CD4-positive, alpha-beta T cell treated with Interleukin-17A for 1 hour (primary cell): ENCODE measurements at regions not wholly inside any gene's neighbourhood (a gene's known extent, or its start where the extent isn't known, plus 50 kb on each side); places are given as distances from the start of the nearest gene placed in this dataset.

Experiments
- DNase-seq: peaks from one replicate; pipeline ENCODE4 v3.0.0-alpha.2; 2020

DNA sequence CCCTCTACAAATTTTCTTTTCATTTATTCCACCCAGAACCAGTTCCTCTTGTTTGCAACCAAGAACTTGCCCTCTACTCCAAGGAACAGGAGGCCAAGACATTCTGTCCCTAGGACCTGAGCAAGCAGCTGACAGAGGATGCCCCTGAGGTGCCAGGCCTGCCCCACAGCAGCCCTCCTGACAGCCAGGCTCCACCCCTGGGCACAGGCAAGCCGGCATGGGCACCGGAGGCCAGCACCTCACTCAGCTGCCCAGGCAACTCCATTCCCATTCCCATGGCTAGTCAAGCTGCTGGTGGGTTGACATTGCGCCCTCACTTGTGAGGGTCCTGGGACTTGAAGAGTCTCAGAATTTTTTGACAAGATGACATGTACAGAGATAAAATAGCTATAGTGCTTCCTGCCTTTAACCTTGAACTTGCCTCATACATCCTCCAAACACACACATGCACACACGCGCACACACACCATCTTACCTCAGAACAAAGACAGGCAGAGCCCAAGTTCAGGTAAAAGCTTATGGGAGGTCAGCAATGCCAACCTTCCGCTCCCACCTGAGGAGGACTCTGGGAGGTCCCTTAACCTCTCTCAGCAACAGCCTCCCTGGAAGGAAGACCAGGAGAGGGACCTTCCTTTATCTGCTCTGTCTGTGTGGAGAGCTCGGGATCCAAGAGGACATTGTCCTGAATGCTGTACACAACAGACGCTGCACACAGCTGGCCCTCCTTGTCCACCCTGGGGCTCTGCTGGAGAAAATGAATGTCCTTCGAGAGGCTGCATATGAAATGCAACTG lies 620.9 kb upstream of the CADM1 start:
- DNase-seq: no peak

DNA sequence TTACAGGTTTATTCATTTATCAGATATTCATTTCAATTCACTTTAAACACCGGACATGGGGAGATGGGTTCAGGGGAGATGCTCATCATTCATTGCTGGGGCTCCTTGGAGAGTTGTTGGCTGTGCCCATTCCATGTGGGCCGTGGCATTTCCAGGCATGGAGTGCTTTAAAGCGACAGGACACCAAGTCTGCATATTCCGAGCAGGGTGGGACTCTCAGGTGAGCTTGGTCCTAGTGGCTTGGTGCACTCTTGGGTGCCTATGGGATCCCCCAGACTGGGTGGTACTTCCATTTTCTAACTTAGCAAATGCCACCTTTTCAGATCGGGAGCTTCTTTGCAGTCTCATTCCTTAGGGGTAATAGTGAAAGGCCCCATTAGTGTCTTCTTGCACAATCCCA lies 619.5 kb upstream of the CADM1 start:
- DNase-seq: no peak

DNA sequence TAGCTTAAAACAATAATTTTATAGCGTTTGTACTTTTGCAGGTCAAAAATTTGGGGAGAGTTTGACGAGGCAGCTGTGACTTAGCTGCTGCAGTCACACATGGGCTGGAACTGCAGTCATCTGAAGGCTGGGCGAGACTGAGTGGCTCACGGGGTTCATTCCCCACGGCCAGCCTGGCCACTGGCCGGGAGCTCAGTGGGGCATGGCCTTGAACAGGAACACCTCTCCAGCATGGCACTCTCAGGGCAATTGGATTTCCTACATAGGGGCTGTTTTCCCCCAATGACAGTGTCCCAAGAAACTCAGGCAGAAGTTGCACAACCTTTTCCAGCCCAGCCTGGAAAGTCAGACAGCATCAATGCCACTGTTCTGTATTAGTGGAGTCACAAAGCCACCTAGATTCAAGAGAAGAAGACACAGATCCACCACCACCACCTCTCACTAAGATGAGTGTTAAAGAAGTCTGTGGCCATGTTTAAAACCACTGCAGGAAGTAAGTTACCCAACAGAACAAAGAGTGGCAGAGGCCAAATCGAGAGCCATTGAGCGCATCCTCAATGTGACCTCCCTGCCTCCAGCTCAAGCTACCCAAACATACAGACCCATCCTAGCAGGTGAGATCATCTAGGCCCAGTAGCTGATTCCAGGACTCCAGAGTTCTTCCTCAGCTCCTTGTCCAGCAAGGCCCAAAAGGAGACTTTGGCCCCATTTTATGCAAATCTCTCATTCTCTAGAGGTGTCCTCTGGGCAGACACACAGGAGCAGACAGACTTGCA lies 618.7 kb upstream of the CADM1 start:
- DNase-seq: no peak

DNA sequence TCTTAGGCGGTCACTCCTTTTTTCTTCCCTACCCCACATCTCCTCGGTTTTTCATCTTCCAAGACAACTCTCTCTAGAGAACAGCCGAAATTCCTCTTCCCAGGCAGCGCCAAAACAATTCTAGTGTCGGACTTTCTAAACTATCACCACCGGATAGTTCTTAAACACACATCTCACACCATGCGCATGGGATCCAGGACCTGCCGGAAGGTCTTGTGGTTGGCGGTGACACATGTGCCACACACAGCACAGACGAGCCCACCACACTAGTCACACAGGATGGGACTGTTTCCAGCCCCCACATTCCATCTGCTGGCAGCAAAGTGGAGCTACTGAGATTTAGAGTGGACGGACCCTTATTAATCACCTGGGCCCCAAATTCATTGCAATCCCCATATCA lies 614.9 kb upstream of the CADM1 start:
- no peak for DNase-seq

DNA sequence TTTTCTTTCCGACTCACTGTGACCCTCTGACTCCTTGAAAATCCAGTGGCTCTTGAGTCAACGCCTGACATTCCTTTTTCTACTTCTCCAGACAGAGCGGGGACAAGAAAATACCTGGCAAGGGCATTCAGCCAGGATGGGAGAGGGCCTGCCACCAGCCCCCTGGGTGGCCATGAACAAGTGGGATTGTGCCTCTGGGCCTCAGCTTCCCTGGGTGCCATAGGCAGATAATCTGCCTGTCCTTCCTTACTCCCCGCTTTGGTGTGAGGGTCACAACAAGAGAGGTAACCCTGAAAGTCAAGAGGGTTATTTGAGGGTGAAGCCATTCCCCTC lies 613.9 kb upstream of the CADM1 start:
- no peak for DNase-seq

DNA sequence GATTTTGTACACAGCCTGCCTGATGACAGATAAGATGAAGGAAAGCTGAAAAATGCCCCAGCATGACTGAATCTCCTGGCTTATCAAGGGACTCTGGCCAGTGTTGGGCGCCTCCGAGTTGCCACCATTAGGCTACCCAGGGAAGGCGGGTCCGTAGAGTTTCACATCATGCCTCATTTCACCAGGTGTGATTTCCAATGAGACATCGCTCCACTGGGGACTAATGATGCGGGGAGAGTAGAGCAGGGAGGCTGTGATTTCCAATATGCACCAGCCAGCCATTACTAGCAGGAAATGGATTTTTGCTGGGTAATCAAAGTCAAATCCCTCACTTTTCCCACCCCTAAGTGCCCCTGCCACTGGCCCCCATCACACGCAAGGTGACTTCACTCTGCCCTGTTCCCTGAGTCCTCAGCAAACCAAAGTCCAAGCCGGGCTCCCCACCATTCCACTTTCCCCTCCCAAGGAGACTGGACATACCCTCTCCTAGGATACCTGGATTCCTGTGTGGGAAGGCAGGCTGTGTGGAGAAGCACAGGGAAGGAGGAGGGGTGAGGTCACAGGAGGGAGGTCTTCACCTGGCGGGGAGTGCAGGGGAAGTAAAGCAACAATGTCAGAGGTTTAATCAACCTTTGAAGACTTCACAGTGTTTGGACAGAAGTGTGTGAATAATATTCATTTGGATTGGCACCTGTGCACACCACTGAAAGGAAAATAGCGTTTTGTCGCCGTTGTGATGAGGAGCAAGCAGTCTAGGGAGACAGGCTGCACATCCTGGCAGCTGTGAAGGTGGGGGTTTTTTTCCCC lies 613.3 kb upstream of the CADM1 start:
- DNase-seq: no peak

DNA sequence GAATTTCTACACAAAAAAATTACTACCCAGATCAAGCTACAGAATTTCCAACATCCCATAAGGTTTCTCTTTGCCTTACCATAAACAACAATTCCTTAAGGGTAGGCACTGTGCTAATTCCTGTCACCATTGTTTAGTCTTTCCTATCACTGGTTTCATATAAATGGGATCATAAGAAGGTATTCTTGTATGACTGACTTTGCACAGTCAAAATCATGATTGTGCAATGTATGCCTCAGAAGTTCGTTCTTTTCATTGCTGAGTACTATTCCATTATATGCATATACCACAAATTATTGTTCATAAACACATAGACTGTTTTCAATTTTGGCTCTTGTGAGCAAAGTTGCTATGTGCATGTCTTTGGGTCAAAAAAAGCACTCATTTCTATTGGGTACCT lies 611.6 kb upstream of the CADM1 start:
- DNase-seq: no peak

DNA sequence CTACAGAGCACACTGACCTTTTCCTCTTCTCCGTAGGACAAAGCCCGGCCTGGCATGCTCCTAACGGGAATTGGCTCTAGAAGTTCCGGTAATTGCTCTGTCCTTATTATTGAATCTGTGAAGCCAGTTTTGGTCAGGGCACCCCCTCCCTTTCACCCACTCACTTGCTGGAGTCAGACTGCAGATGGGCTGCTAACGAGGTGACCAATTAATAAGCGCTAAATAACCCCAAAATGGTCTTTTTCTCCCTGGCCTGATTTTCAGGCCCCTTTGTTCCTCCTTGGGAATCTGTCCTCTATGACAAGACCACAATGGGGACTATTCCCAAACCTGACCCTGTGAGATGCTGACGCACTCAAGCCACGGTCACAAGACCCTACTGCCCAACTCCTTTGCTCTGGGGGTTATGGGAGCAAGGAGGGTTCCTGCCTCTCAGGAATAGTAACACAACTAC lies 610.0 kb upstream of the CADM1 start:
- DNase-seq: no peak

DNA sequence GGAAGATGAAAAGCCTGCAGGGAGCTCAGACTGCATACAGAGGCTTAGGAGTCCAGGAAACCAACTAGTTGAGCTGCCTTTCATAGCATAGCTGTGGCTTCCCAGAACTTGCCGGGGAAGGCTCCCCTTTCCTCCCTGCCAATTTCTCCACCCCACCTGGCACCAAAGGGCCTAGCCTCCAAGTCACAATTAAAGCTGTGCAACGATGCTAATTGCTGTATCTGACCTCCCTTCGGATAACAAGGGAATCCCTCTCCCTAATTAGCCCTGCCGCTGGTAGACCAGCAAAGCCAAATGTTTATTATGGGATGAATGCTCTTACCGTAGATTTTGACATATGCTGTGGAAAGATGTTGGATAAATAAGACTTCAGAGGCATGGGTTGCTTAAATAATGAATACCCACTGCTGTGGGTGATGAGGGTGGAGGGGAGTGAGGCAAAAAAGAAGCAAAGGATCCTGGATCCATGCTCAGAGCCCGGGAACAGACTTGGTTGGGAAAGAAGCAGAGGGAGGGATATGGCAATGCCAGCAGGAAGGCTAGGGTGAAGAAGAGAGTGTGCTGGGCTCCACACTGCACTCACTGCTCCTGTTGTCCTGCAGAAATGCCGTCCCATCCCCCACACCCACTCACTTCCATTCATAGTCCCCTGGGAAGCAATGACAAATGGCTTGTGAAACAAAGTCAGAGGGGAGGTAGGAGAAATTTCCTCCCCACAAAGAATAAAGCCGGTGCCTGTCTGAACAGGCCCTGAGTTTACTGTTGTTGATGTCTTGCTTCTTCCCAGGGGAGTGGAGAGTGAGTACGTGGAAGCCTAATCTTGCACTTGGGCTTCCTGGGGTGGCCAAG lies 608.1 kb upstream of the CADM1 start:
- no peak for DNase-seq

DNA sequence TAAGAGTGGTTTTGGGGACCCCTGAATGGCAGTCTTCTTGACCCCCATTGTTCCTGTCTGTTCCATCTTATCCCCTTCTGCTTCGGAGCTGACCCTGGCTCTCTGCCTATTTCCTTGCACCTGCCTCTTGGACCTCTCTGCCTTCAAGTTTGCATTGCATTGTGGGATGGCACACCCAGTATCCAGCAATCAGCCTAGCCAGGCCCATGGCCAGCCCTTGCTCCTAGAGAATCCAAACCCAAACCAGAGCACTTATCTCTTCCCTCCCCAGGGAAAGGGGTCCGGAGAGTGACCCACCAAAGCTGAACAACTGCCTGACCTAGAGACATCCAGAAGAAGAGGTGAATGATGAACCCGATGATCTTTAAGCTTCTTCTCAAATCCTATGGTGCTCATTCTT lies 607.3 kb upstream of the CADM1 start:
- no peak for DNase-seq

DNA sequence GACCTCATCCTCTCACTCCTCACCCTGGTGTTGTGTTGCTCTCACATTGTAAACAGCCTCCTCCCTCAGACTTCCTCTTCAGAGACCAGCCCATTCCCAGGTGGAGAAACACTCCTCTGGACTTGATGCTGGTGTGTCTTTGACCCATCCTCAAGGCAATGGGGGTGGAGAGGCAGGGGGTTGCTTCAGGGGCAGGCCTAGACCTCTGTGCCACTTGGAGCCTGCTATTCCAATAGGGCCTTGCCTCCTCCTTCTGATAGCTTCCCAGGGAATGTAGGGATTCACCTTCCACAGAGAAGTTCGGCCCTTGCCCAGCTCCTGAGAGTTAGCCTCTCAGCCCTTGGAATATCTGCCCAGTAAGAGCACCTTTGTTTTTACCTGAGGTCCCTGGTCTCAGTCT lies 606.6 kb upstream of the CADM1 start:
- DNase-seq: no peak

DNA sequence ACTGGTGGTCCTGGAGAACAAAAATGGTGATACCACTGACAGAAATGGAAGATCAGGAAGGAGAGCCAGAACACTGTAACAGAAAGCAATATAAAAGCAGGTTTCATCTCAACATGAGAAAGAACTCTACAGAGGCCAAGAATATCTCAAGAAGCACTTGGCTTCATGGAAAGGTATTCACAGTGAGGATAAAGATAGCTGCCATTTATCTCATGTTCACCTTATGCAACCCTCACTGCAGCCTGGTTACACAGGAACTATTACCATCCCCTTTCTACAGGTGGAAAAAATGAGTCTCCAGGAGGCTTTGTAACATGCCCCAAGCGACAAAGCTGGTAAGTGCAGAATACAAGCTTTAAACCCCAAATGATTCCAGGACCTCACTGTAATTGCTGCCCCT lies 606.1 kb upstream of the CADM1 start:
- DNase-seq: no peak

DNA sequence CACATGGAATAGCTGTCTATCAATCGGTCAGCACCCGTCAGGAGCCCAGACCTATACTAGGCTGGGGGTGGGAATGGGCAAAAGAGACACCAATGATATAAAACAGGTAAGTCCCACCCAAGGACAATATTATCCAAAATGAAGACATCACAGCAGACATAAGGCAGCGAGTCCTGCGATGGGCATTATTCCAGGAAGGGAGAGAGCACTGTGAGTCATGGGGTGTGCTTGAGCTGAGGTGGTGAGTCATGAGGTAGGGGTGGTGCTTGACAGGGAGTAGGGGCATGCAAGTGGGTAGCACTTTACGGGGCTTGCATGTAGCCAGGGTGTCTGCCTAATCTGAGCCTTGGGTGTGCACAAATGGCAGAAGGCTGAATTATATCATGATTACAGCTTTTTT lies 605.0 kb upstream of the CADM1 start:
- DNase-seq: no peak

DNA sequence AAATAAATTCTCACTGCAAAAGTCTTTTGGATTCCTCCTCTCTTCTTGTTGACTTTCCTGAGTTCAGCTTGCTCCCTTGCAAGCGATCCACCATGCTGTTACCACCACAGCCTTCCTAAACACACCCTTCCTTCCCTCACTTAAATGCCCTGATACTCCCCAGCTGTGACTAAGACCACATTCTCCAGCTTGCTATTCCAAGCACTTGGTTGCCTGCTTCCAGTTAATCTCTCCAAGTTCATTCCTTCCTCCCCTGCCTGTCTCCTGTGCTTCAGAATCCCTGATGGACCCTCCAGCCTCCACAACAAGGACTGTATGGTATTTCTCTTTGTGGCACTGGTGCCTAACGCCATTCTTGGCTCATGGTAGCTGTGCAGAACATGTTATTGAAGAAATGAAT lies 603.9 kb upstream of the CADM1 start:
- DNase-seq: no peak

DNA sequence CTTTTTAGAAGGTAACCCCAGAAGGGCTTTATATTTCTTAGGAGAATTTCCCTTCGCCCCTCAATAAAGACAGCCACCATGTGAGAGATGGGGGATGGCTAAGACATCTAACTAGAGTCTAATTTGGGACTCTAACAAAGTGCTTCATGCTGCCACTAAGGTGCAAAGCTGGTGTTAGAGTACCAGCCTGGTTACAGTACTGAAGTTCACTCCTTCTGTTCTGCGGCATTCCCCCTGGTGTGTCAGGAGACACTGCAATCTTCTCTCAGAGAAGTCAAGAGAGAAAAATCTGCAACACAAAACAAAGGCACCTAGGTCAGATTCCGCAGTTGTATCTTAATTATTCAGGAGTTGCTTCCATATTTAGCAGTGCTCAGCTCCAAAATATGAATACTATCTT lies 603.0 kb upstream of the CADM1 start:
- DNase-seq: no peak

DNA sequence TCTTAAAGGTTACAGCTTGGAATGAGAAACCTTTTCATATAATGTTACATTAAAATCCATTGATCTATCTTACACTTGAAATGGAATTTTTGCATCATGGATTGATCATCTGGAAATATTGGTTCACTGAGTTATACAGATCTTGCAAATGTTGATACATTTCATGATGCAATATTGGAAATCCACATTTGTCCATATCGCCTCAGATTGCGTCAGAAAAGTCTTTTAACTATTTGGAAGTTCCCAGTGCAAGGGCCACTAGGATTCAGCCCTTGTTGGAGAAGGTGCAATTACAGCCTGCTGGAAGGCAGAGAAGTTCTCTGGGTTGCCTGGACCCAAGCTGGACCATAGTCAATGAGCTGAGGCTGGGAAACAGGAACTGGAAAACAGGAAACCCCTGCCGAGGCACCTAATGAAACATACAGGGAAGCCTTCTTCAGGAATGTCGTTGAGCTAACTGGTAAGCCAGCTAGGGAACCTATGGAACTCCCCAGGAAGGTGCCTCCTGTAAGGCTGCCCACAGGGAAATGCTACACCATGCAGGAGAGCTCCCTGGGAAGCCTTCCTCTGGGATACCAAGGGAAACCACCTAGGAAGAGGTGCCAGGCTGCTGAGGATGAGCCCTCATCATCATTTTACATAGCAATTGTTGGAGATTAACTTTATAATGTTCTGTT lies 600.4 kb upstream of the CADM1 start:
- DNase-seq: no peak

DNA sequence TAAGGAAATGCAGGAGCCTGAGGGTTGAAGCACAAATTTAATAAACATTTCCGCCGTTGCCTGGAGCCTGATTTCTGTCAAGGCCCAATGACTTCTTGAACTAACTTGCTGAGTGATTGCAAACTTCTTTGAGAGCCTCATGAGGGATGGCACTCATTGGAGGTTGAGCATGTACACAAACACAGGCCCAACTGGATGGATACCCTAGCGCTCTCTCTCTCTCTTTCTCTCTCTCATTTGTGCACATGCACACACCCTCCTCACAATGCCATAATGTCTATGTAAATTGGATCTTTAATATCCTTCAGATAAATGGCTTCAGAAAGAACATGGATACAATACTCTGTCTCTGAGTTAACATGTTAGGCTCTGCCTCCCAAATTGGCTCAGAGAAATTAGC lies 597.7 kb upstream of the CADM1 start:
- DNase-seq: no peak

DNA sequence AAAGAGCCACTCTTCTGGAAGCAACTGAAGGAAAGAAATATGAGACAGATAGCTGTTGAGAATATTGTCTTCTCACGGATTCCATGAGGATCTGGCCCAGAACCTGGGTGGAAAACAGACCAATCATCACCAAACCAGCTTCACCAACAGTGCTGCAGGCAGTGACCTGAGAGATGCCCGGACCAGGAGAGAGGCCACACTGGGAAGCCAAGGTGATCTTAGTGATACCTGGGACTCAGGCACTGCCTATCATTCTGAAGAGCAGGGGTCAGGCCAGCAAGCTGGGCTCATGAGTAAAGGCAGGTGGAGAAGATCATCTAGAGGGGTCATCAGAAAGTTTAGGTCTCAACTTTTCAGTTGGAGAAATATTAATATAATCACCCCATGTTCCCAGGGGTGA lies 595.8 kb upstream of the CADM1 start:
- DNase-seq: no peak

DNA sequence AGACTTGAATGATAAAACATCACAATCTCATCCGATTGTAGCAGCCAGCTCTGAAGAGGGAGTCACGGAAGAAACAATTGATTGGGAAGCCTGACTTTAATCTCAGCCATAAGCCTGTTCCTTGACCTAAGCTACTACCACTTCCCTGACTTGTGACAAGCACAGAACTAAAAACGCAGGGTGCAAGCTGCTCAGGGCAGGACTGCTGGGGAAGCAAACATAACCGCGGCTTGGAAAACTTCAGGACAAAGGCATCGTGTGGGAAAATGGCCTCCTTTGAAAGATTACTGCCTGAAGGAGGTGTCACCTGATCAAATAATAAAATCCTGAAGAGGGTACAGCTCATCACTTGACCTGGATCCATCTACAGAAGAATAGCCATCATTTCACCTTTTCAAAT lies 595.3 kb upstream of the CADM1 start:
- no peak for DNase-seq

DNA sequence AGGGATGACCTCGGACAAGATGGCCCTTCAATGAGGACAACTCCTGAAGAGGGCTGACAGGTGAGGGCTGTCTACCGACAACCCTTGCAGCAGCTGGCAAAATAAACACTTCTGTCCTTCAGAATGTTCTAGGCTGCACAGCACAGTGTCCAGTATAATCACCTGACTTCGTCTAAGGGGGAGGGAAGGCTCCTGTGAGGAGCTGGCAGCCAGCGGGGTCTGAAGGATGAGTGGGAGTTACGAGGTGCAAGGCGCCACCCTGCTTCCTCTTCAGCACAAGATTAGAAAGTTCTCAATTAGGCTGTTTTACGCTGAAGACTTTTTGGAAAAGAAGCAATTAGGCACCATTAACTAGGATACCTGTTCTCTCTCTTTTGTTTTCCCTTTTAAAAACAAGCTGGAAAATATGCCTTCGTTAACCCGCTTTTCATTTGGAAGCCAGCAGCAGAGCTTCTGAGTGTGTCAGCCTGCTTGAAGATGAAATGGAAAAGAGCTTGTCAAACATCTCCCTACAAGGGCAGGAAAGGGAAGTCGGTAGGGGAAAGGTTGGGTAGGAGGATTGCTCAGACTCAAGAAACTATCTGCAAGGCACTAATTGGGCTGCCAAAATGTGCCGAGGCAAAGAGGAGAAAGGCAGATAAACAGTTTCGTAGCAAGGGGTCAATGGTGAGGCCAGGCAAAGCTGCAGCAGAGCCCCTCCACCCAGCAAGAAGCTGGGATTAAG lies 592.2 kb upstream of the CADM1 start:
- no peak for DNase-seq

DNA sequence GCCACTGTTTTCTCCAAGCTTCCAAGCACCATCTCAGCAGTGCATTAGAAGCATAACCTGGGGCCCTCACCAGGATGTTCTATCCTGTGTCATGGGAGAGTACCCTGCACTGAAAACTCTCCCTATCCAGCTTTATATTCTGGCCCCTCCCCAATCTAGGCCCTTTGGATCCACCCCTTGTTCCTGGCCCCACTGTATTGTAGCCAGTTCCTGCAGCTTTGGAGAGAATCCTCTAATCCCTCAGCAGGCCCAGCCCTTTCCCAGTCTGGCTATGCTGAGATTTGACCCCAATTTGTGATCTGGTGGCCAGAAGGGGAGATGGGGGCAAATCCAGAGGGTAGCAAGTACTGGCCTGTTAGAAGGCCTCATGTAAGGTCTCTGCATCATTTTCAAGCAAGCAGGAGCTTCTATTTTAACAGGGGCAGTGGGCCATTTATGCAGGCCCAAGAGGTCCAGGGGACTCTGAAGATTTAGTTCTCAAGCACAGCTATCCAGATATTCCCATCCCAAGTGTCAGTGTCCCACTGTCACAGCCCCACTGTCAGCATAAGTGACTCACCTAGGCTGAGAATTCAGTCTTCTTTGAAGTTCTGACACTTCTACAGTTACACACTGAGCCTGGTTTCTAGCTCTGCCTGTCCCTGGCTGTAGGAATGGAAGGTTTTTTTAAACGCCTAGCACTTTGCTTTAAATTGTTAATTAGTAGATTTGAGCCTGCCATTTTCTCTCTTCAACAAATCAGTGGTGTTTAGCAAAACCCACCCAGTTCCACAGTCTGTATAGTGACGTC lies 589.5 kb upstream of the CADM1 start:
- no peak for DNase-seq
